ENCODE measurements at regions not wholly inside any gene's neighbourhood (a gene's known extent, or its start where the extent isn't known, plus 50 kb on each side); places are given as distances from the start of the nearest gene placed in this dataset.

DNA sequence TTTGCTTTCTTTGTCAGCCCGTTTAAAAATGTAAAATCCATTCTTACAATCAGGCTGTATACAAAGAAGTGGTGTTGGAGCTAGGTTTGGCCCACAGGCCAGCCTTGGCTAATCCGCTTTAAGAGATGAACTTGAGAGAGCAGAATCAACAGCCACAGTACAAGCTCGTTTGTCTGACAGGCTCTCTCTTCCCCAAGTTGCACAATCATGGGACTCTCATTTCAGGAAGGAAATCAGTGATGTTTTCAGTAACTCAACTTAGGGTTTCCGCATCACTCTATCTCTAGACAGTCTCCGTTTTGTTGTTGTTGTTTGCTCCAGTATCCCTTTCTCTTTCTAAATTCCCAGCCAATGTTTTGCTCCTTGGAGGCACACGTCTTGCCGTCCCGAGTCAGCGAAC, 582.0 kb upstream of the MKI67 start:
- H3K4me2 ChIP-seq (ENCODE audit: insufficient read depth, low read length), result no peak overlapping the region
- dilution Hi-C loops (cut with MboI; ENCODE audit: extremely low pct_ligation_motif_present, low sequenced_read_pairs), result no loop called here
- ChIA-PET POLR2A (no interaction called here), CTCF (no interaction called here)
- no peak overlapping the region for H3K9ac ChIP-seq (replicated peaks; ENCODE audit: extremely low read depth, insufficient read depth, low read length)
- FAIRE-seq, result no peak
- H3K36me3 ChIP-seq (ENCODE audit: control insufficient read depth in 2 of 2, extremely low read depth in 1 of 2, insufficient read depth in 2 of 2, low read length in 2 of 2), result no peaks in the 10 kb centered on the region
- H3K4me3 ChIP-seq (replicated peaks in 1 of 3; ENCODE audit: insufficient read depth in 1 of 3, low read depth in 1 of 3, low read length in 3 of 3), result no peak overlapping the region
- TF ChIP-seq JUN (IDR thresholded peaks at IDR 0.05; ENCODE audit: borderline replicate concordance, insufficient read depth, insufficient read length, low read depth) (no peak), POLR2AphosphoS5 (IDR thresholded peaks at IDR 0.05; ENCODE audit: insufficient read depth, low read depth, low read length) (no peak), POLR2A (IDR thresholded peaks at IDR 0.05; ENCODE audit: low read depth, low read length) (no peak), GATA2 (IDR thresholded peaks at IDR 0.05; ENCODE audit: insufficient read depth, insufficient read length, low read depth, low read length) (no peak), MYC (IDR thresholded peaks at IDR 0.05; ENCODE audit: low read depth, low read length) (no peak), FOS (IDR thresholded peaks at IDR 0.05; ENCODE audit: borderline replicate concordance, insufficient read depth, low read length) (no peak)
- TF ChIP-seq, protein P1, sequence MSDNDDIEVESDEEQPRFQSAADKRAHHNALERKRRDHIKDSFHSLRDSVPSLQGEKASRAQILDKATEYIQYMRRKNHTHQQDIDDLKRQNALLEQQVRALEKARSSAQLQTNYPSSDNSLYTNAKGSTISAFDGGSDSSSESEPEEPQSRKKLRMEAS (IDR thresholded peaks at IDR 0.05; ENCODE audit: insufficient read depth, insufficient read length), result no peak
- no peaks in the 10 kb centered on the region for H3K27me3 ChIP-seq (ENCODE audit: control insufficient read depth in 2 of 2, insufficient read depth in 2 of 2, low read length in 2 of 2)
- H3K4me1 ChIP-seq (ENCODE audit: control insufficient read depth, extremely low read depth, insufficient read depth, low read length), result no peaks in the 10 kb centered on the region
- H3K27ac ChIP-seq (ENCODE audit: insufficient read depth, low read depth, low read length), result no peak overlapping the region
- intact Hi-C loops (cut with micrococcal nuclease), result no loop called here
- H3K9me3 ChIP-seq (replicated peaks; ENCODE audit: control insufficient read depth, insufficient read depth, low read length), result no peaks in the 10 kb centered on the region
- H2AFZ ChIP-seq (ENCODE audit: low read depth, low read length), result no peak overlapping the region
- no peaks in the 10 kb centered on the region for H3K79me2 ChIP-seq (ENCODE audit: control insufficient read depth, insufficient read depth, low read length)
- H3K9me1 ChIP-seq (replicated peaks; ENCODE audit: control insufficient read depth, extremely low read depth, insufficient read depth, low read length), result no peaks in the 10 kb centered on the region
- H4K20me1 ChIP-seq (replicated peaks; ENCODE audit: control insufficient read depth, extremely low read depth, insufficient read depth, low read length), result no peaks in the 10 kb centered on the region
- no peak for DNase-seq (ENCODE audit: low read depth, low spot score)
- no TSS peak for BruUV-seq (replicated peaks)

DNA sequence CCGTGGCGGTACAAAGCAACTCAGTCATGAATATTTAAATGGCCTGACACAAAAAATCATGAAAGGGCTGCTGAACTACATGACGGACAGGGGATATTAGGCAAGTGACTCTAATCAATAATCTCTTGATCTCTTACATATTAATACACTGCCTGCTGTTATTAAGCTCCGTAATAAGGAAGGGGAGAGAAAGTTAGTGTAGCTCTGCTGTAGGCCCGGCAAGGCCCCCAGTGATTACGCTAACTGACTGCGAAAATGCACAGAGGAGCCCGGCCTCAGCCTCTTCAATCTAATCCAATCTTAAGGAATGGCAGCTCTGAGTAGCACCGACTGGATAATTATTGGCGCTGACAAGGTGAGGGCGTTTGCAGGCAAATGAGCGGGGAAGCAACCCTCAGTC, 583.5 kb upstream of the MKI67 start:
- Histone ChIP-seq H3K27ac (ENCODE audit: insufficient read depth, low read depth, low read length) (no peak overlapping the region), H3K9me3 (replicated peaks; ENCODE audit: control insufficient read depth, insufficient read depth, low read length) (no peaks in the 10 kb centered on the region), H3K4me2 (ENCODE audit: insufficient read depth, low read length) (no peak overlapping the region), H3K4me3 (replicated peaks in 1 of 3; ENCODE audit: insufficient read depth in 1 of 3, low read depth in 1 of 3, low read length in 3 of 3) (no peak overlapping the region), H3K9ac (replicated peaks; ENCODE audit: extremely low read depth, insufficient read depth, low read length) (no peak overlapping the region), H3K79me2 (ENCODE audit: control insufficient read depth, insufficient read depth, low read length) (no peaks in the 10 kb centered on the region), H3K4me1 (ENCODE audit: control insufficient read depth, extremely low read depth, insufficient read depth, low read length) (no peaks in the 10 kb centered on the region), H4K20me1 (replicated peaks; ENCODE audit: control insufficient read depth, extremely low read depth, insufficient read depth, low read length) (no peaks in the 10 kb centered on the region), H3K27me3 (ENCODE audit: control insufficient read depth in 2 of 2, insufficient read depth in 2 of 2, low read length in 2 of 2) (no peaks in the 10 kb centered on the region), H2AFZ (ENCODE audit: low read depth, low read length) (no peak overlapping the region), H3K36me3 (ENCODE audit: control insufficient read depth in 2 of 2, extremely low read depth in 1 of 2, insufficient read depth in 2 of 2, low read length in 2 of 2) (no peaks in the 10 kb centered on the region), H3K9me1 (replicated peaks; ENCODE audit: control insufficient read depth, extremely low read depth, insufficient read depth, low read length) (no peaks in the 10 kb centered on the region)
- ChIA-PET CTCF (no interaction called here), POLR2A (no interaction called here)
- BruUV-seq (replicated peaks), result no TSS peak
- dilution Hi-C loops (cut with MboI; ENCODE audit: extremely low pct_ligation_motif_present, low sequenced_read_pairs) (no loop called here), intact Hi-C loops (cut with micrococcal nuclease) (no loop called here)
- DNase-seq (ENCODE audit: low read depth, low spot score) (no peak), FAIRE-seq (no peak)
- no peak for TF ChIP-seq POLR2A (IDR thresholded peaks at IDR 0.05; ENCODE audit: low read depth, low read length)
- TF ChIP-seq, protein P2, sequence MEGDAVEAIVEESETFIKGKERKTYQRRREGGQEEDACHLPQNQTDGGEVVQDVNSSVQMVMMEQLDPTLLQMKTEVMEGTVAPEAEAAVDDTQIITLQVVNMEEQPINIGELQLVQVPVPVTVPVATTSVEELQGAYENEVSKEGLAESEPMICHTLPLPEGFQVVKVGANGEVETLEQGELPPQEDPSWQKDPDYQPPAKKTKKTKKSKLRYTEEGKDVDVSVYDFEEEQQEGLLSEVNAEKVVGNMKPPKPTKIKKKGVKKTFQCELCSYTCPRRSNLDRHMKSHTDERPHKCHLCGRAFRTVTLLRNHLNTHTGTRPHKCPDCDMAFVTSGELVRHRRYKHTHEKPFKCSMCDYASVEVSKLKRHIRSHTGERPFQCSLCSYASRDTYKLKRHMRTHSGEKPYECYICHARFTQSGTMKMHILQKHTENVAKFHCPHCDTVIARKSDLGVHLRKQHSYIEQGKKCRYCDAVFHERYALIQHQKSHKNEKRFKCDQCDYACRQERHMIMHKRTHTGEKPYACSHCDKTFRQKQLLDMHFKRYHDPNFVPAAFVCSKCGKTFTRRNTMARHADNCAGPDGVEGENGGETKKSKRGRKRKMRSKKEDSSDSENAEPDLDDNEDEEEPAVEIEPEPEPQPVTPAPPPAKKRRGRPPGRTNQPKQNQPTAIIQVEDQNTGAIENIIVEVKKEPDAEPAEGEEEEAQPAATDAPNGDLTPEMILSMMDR (IDR thresholded peaks at IDR 0.05; ENCODE audit: extremely low read depth in 1 of 2, insufficient read depth in 1 of 2, low read depth in 1 of 2, low read length in 2 of 2), result no peak
- TF ChIP-seq FOS (IDR thresholded peaks at IDR 0.05; ENCODE audit: borderline replicate concordance, insufficient read depth, low read length), result no peak
- no peak for TF ChIP-seq JUN (IDR thresholded peaks at IDR 0.05; ENCODE audit: borderline replicate concordance, insufficient read depth, insufficient read length, low read depth)
- TF ChIP-seq POLR2AphosphoS5 (IDR thresholded peaks at IDR 0.05; ENCODE audit: insufficient read depth, low read depth, low read length), result no peak
- TF ChIP-seq, protein P1 (IDR thresholded peaks at IDR 0.05; ENCODE audit: insufficient read depth, insufficient read length), result no peak
- TF ChIP-seq GATA2 (IDR thresholded peaks at IDR 0.05; ENCODE audit: insufficient read depth, insufficient read length, low read depth, low read length), result no peak
- TF ChIP-seq MYC (IDR thresholded peaks at IDR 0.05; ENCODE audit: low read depth, low read length), result no peak
- no peak for TF ChIP-seq EZH2 (IDR thresholded peaks at IDR 0.05; ENCODE audit: borderline replicate concordance, low read depth, low read length, severe bottlenecking)
